VCaP (cell line): ENCODE measurements at regions not wholly inside any gene's neighbourhood (a gene's known extent, or its start where the extent isn't known, plus 50 kb on each side); places are given as distances from the start of the nearest gene placed in this dataset.

Experiments used
- H3K27ac ChIP-seq: fragments of 450-650 bp; 2 replicates; pipeline ENCODE4 v1.5.1; 2017
- CTCF ChIP-seq: fragments of 450-650 bp; conservative IDR thresholded peaks from 2 replicates; pipeline ENCODE4 v1.5.1; 2017; ENCODE audit warnings: mild to moderate bottlenecking, moderate library complexity

DNA sequence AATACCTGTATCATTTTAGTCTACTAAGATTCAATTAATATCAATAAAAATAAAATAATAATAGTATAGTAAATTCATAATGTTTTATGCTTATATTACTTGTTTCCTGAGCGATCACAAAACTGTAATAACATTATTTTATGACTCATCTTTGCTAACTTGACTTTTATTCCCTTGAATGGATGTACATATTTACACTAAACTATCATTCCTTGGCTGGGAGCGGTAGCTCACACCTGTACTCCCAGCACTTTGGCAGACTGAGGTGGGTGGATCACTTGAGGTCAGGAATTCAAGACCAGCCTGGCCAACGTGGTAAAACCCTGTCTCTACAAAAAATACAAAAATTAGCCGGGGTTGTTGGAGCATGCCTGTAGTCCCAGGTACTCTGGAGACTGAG is 104.0 kb upstream of the SLC34A2 start:
- no peak for TF ChIP-seq CTCF
- no peak overlapping the region for H3K27ac ChIP-seq

GRCh38 chr4:25552580-25553271 is 102.9 kb upstream of the SLC34A2 start:
- no peak for TF ChIP-seq CTCF
- no peak overlapping the region for H3K27ac ChIP-seq

DNA sequence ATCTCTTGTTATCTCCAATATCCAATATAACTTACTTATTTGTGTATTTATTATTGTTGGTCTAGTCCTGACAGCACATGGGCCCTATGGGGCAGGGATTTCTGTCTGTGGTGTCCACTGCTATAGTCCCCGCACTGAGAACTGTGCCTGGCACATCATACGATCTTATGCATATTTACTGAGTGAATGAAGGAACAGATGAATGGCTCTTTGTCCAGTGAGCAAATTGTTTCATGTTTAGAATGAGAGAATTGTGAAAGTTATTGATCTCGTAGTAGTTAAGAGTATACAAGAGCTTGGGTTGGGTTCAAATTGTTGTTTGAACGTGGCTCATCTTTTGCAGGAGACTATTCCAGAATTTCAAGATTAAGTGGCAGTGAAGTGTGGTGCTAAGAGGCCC is 96.1 kb upstream of the SLC34A2 start:
- H3K27ac ChIP-seq, result no peak overlapping the region
- no peak for TF ChIP-seq CTCF

DNA sequence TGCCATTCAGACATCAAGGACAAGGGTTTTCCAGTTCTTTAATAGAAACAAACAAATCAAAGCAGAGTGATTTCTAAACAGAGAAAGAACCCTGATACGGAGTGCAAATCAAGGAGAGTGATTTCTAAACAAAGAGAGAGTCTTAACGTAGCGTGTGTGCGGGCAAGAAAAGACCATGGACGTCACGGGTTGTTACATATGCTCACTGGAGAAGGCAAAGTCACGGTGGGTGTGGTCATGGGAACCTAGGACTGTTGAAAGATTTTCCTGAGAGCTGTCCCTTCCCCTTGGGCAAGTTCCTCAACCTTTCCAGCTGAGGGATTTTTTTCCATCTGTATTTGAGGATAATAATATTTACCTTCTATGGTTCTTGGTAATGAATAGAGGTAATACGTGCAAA is 95.0 kb upstream of the SLC34A2 start:
- TF ChIP-seq CTCF, result no peak
- no peak overlapping the region for H3K27ac ChIP-seq

DNA sequence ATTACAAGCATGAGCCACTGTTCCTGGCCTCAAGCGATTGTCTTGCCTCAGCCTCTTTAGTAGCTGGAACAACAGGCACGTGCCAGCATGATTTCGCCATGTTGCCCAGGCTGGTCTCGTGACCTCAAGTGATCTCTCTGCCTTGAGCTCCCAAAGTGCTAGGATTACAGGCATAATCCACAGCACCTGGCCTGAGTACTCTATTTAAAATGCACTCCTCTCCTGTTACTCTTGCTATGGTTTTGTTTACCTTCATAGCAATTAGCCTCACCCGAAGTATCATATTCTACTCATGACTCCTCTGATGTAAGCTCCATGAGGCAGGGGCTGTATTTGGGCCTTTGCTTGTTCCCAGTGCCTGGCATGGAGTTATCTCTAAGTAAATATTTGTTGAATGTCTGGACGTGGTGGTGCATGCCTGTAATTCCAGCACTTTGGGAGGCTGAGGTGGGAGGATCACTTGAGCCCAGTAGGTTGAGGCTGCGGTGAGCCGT is 92.5 kb upstream of the SLC34A2 start:
- no peak overlapping the region for H3K27ac ChIP-seq
- no peak for TF ChIP-seq CTCF

GRCh38 chr4:25564836-25565235 is 90.8 kb upstream of the SLC34A2 start:
- no peak for TF ChIP-seq CTCF
- no peak overlapping the region for H3K27ac ChIP-seq

GRCh38 chr4:25567253-25567652 is 88.4 kb upstream of the SLC34A2 start:
- no peak for TF ChIP-seq CTCF
- no peak overlapping the region for H3K27ac ChIP-seq
